ENCODE measurements at regions not wholly inside any gene's neighbourhood (a gene's known extent, or its start where the extent isn't known, plus 50 kb on each side); places are given as distances from the start of the nearest gene placed in this dataset.

DNA sequence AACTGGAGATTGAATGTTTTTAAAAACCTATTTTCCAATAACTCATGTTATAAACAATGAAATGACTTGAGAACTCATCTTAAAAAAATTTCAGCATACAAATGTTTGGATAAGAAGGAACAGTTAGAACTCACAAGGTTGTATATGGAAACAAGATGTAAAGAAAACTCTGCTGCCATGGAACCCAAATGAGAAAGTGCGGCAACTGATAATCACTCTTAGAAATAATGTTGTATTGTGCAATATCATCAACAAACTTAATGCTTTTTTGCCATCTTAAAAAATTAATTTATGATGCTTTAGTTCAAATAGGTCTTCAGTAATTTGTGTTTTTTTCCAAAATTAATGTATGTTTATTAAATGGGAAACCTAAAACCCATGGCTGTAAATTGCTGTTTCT, 461.1 kb upstream of the NCAM2 start:
- TF ChIP-seq, protein P1, sequence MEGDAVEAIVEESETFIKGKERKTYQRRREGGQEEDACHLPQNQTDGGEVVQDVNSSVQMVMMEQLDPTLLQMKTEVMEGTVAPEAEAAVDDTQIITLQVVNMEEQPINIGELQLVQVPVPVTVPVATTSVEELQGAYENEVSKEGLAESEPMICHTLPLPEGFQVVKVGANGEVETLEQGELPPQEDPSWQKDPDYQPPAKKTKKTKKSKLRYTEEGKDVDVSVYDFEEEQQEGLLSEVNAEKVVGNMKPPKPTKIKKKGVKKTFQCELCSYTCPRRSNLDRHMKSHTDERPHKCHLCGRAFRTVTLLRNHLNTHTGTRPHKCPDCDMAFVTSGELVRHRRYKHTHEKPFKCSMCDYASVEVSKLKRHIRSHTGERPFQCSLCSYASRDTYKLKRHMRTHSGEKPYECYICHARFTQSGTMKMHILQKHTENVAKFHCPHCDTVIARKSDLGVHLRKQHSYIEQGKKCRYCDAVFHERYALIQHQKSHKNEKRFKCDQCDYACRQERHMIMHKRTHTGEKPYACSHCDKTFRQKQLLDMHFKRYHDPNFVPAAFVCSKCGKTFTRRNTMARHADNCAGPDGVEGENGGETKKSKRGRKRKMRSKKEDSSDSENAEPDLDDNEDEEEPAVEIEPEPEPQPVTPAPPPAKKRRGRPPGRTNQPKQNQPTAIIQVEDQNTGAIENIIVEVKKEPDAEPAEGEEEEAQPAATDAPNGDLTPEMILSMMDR (conservative IDR thresholded peaks at IDR 0.05 in 1 of 2, IDR thresholded peaks at IDR 0.05 in 1 of 2; ENCODE audit: extremely low read depth in 1 of 2, insufficient read depth in 1 of 2, low read depth in 1 of 2, low read length in 2 of 2), result no peak
- no peak for TF ChIP-seq EZH2 (IDR thresholded peaks at IDR 0.05; ENCODE audit: borderline replicate concordance, low read length)

All from mammary epithelial cell (primary cell).